ENCODE measurements at regions not wholly inside any gene's neighbourhood (a gene's known extent, or its start where the extent isn't known, plus 50 kb on each side); places are given as distances from the start of the nearest gene placed in this dataset.

DNA sequence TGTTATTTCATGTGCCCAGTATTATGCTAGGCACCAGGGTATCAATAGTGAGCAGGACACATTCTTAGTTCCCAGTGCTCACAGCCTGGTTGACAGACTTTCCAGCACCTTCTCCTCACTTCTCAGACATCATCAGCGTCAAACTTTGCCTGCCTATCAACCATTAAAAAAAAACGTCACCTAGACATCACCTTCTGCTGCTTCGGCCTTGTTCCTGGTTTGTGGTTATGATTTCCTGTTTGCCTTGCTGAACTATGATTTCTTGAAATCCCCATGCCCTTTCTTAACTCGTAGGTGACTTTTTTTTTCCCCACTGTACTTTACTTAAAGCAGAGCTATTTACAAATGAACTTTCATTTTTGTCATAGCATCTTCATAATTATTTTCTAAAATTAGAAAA is 60.4 kb upstream of the NABP1 start:
- no peak for TF ChIP-seq SIN3A (IDR thresholded peaks at IDR 0.05; ENCODE audit: borderline replicate concordance, insufficient read depth, low read length)
- TF ChIP-seq POLR2AphosphoS5 (IDR thresholded peaks at IDR 0.05; ENCODE audit: low read depth, low read length): no peak
- TF ChIP-seq FOXP2 (optimal IDR thresholded peaks at IDR 0.05; ENCODE audit: borderline replicate concordance, extremely low read depth, extremely low read length, insufficient read depth): no peak
- TF ChIP-seq, protein P1, sequence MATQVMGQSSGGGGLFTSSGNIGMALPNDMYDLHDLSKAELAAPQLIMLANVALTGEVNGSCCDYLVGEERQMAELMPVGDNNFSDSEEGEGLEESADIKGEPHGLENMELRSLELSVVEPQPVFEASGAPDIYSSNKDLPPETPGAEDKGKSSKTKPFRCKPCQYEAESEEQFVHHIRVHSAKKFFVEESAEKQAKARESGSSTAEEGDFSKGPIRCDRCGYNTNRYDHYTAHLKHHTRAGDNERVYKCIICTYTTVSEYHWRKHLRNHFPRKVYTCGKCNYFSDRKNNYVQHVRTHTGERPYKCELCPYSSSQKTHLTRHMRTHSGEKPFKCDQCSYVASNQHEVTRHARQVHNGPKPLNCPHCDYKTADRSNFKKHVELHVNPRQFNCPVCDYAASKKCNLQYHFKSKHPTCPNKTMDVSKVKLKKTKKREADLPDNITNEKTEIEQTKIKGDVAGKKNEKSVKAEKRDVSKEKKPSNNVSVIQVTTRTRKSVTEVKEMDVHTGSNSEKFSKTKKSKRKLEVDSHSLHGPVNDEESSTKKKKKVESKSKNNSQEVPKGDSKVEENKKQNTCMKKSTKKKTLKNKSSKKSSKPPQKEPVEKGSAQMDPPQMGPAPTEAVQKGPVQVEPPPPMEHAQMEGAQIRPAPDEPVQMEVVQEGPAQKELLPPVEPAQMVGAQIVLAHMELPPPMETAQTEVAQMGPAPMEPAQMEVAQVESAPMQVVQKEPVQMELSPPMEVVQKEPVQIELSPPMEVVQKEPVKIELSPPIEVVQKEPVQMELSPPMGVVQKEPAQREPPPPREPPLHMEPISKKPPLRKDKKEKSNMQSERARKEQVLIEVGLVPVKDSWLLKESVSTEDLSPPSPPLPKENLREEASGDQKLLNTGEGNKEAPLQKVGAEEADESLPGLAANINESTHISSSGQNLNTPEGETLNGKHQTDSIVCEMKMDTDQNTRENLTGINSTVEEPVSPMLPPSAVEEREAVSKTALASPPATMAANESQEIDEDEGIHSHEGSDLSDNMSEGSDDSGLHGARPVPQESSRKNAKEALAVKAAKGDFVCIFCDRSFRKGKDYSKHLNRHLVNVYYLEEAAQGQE (IDR thresholded peaks at IDR 0.05; ENCODE audit: insufficient read depth in 1 of 2, low read depth in 2 of 2, low read length in 2 of 2): no peak
- no peak for TF ChIP-seq TAF1 (IDR thresholded peaks at IDR 0.05; ENCODE audit: borderline replicate concordance, insufficient read depth, low read length)

DNA sequence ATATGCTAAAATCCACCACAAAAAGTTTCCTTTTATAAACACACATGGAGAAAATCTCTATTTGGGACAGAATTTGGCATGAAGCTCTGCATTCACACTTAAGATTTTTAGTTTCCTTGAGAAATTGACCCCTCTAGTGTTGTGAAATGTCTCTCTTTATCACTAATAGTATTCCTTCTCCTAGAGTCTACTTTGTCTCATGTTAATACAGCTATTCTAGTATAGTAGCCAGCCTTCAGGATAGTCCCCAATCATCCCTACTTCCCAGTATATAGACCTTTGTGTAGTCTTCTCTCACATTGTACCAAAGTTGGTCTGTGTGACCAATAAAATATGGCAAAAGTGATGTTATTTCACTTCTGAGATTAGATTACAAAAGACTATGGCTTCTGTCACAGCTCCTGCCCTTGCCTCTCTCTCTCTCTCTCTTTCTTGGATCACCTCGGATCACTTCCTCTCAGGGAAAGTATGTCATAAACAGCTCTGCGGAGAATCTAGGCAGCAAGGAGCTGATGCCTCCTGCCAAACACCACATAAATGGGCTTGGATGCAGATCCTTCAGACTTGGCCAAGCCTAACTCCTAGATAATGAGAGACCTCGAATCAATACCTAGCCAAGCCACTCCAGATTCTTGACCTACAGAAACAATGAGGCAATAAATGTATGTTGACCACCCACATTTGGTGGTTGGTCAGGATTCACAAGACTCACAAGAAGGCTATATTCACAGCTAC is 59.7 kb upstream of the NABP1 start:
- no peak for TF ChIP-seq POLR2AphosphoS5 (IDR thresholded peaks at IDR 0.05; ENCODE audit: low read depth, low read length)
- no peak for TF ChIP-seq SIN3A (IDR thresholded peaks at IDR 0.05; ENCODE audit: borderline replicate concordance, insufficient read depth, low read length)
- TF ChIP-seq, protein P1 (IDR thresholded peaks at IDR 0.05; ENCODE audit: insufficient read depth in 1 of 2, low read depth in 2 of 2, low read length in 2 of 2): no peak
- no peak for TF ChIP-seq TAF1 (IDR thresholded peaks at IDR 0.05; ENCODE audit: borderline replicate concordance, insufficient read depth, low read length)
- no peak for TF ChIP-seq FOXP2 (optimal IDR thresholded peaks at IDR 0.05; ENCODE audit: borderline replicate concordance, extremely low read depth, extremely low read length, insufficient read depth)

DNA sequence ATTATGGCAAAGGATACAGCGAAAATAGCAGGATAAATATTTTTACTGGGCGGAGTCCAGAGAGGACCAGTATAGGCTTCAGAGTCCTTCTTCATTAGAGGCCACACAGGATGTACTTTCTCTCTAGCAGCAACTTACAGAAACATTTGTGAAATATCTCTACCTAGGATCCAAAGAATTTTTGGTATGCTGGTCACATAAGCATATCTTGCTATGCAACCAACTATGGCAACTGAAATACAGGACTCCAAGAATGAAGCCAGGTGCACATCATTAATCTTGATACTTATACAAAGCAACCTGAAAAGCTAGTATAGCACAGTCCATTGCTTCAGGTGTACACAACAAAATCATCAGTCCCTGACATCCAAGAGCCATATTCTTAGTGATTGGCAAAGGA is 59.1 kb upstream of the NABP1 start:
- TF ChIP-seq SIN3A (IDR thresholded peaks at IDR 0.05; ENCODE audit: borderline replicate concordance, insufficient read depth, low read length): no peak
- TF ChIP-seq POLR2AphosphoS5 (IDR thresholded peaks at IDR 0.05; ENCODE audit: low read depth, low read length): no peak
- TF ChIP-seq, protein P1 (IDR thresholded peaks at IDR 0.05; ENCODE audit: insufficient read depth in 1 of 2, low read depth in 2 of 2, low read length in 2 of 2): no peak
- no peak for TF ChIP-seq TAF1 (IDR thresholded peaks at IDR 0.05; ENCODE audit: borderline replicate concordance, insufficient read depth, low read length)
- no peak for TF ChIP-seq FOXP2 (optimal IDR thresholded peaks at IDR 0.05; ENCODE audit: borderline replicate concordance, extremely low read depth, extremely low read length, insufficient read depth)

DNA sequence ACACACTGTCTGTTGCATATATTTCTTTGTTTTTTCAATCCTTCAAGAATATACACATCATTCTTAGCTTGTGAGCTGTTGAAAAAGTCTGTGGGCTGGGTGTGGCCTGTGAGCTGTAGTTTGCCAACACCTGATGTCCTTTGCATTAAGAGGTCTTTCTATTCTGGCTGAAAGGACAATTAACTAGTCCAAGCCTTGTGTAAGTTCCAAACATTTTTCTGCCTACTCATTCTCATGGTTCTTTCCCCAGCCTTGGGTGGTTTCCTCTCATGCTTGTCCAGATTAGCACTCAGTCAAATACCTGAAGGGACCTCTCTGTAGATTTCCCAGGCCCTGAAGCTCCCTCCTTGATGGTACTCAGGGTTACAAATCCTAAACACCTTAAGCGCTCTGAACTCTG is 57.8 kb upstream of the NABP1 start:
- no peak for TF ChIP-seq POLR2AphosphoS5 (IDR thresholded peaks at IDR 0.05; ENCODE audit: low read depth, low read length)
- TF ChIP-seq TAF1 (IDR thresholded peaks at IDR 0.05; ENCODE audit: borderline replicate concordance, insufficient read depth, low read length): no peak
- TF ChIP-seq, protein P1 (IDR thresholded peaks at IDR 0.05; ENCODE audit: insufficient read depth in 1 of 2, low read depth in 2 of 2, low read length in 2 of 2): no peak
- TF ChIP-seq FOXP2 (optimal IDR thresholded peaks at IDR 0.05; ENCODE audit: borderline replicate concordance, extremely low read depth, extremely low read length, insufficient read depth): no peak
- no peak for TF ChIP-seq SIN3A (IDR thresholded peaks at IDR 0.05; ENCODE audit: borderline replicate concordance, insufficient read depth, low read length)

All from PFSK-1 (cell line).